H1 (cell line): ENCODE measurements at regions not wholly inside any gene's neighbourhood (a gene's known extent, or its start where the extent isn't known, plus 50 kb on each side); places are given as distances from the start of the nearest gene placed in this dataset.

Experiments used
- CTCF ChIA-PET: fragments of 300-600 bp; sonication (Branson Sonifier 250); formaldehyde crosslinking; loops from one replicate; lab custom pipeline; 2021; ENCODE audit not compliant: partially characterized antibody; lab: Charles Lee
- POLR2A ChIA-PET: fragments of 300-600 bp; sonication (Branson Sonifier 250); formaldehyde crosslinking; loops from one replicate; lab custom pipeline; 2021; ENCODE audit warnings: inconsistent platforms; ENCODE audit not compliant: partially characterized antibody; lab: Charles Lee
- DNase-seq, 2 experiments: peaks; one replicate each; pipeline versions ENCODE4 v3.0.0 to v3.0.0-alpha.2; 2010 to 2022; ENCODE audit warnings: low spot score in 2 of 2, low read depth in 1 of 2, mixed read lengths in 1 of 2
- FAIRE-seq: peaks from 2 replicates; lab custom pipeline; 2011; peaks lifted over from hg19 to GRCh38; lab: Jason Lieb, UNC
- H2AFZ ChIP-seq: 2 replicates; pipeline ENCODE4 v1.8.1; 2012; ENCODE audit warnings: low read length, inconsistent platforms
- H2AK5ac ChIP-seq: 2 replicates; pipeline ENCODE4 v1.6.1; 2013; ENCODE audit warnings: low read depth, low read length
- H2BK120ac ChIP-seq: replicated peaks from 2 replicates; pipeline ENCODE3; 2013; ENCODE audit warnings: low read depth, low read length, inconsistent platforms
- H2BK12ac ChIP-seq: 2 replicates; pipeline ENCODE4 v1.6.1; 2013; ENCODE audit warnings: low read depth, low read length
- H2BK15ac ChIP-seq: 2 replicates; pipeline ENCODE4 v1.6.1; 2013; ENCODE audit warnings: low read length
- H2BK20ac ChIP-seq: 2 replicates; pipeline ENCODE4 v1.6.1; 2013; ENCODE audit warnings: low read length
- H2BK5ac ChIP-seq: 2 replicates; pipeline ENCODE4 v1.6.1; 2013; ENCODE audit warnings: low read depth, low read length
- H3K14ac ChIP-seq: 2 replicates; pipeline ENCODE4 v1.6.1; 2013; ENCODE audit warnings: inconsistent platforms; ENCODE audit not compliant: insufficient read length
- H3K18ac ChIP-seq: 2 replicates; pipeline ENCODE4 v1.6.1; 2013; ENCODE audit warnings: low read length; ENCODE audit errors: extremely low read depth
- H3K23ac ChIP-seq: 2 replicates; pipeline ENCODE4 v1.6.1; 2013; ENCODE audit warnings: inconsistent platforms; ENCODE audit not compliant: insufficient read length
- H3K23me2 ChIP-seq: 2 replicates; pipeline ENCODE4 v1.6.1; 2013; ENCODE audit warnings: low read depth, low read length
- H3K27ac ChIP-seq: 2 replicates; pipeline ENCODE4 v1.6.1; 2011; ENCODE audit warnings: low read depth, low read length, inconsistent platforms
- H3K27me3 ChIP-seq, 4 experiments: replicated peaks in 1 of 4; 1 replicate in 1 of 4; 2 replicates in 3 of 4; pipeline versions ENCODE4 v1.6.1 to v1.8.1; 2011 to 2013; ENCODE audit warnings: low read length in 3 of 4, mild to moderate bottlenecking in 3 of 4, inconsistent platforms in 2 of 4, mixed read lengths in 2 of 4, moderate library complexity in 1 of 4; ENCODE audit not compliant: control insufficient read depth in 3 of 4, insufficient read depth in 3 of 4; ENCODE audit errors: extremely low read depth in 1 of 4
- H3K36me3 ChIP-seq, 4 experiments: 2 replicates each; pipeline versions ENCODE4 v1.6.1 to v1.8.1; 2011 to 2013; ENCODE audit warnings: mild to moderate bottlenecking in 4 of 4, low read length in 3 of 4, moderate library complexity in 2 of 4, control low read depth in 1 of 4, inconsistent platforms in 1 of 4; ENCODE audit not compliant: insufficient read depth in 4 of 4, control insufficient read depth in 2 of 4
- H3K4ac ChIP-seq: replicated peaks from 2 replicates; pipeline ENCODE3; 2013; ENCODE audit warnings: low read length, low read depth, mixed read lengths, inconsistent platforms; ENCODE audit not compliant: insufficient read length
- H3K4me1 ChIP-seq, 4 experiments: replicated peaks in 1 of 4; 1 replicate in 1 of 4; 2 replicates in 3 of 4; pipeline versions ENCODE4 v1.6.1 to v1.8.1; 2011 to 2013; ENCODE audit warnings: low read length in 3 of 4, inconsistent platforms in 2 of 4, mixed read lengths in 1 of 4; ENCODE audit not compliant: insufficient read depth in 4 of 4, control insufficient read depth in 3 of 4
- H3K4me2 ChIP-seq, 2 experiments: 2 replicates each; pipeline versions ENCODE4 v1.6.1 to v1.8.1; 2011 to 2013; ENCODE audit warnings: low read depth in 2 of 2, low read length in 2 of 2, control low read depth in 1 of 2, inconsistent platforms in 1 of 2, mild to moderate bottlenecking in 1 of 2; ENCODE audit not compliant: insufficient read depth in 1 of 2
- H3K4me3 ChIP-seq, 4 experiments: fragments of 200-600, 300-600 bp in 1 of 4; sonication (generic), shearing (Covaris generic), sonication (Bioruptor Twin) in 1 of 4; 2 replicates each; pipeline versions ENCODE4 v1.5.1 to v1.8.1; 2011 to 2016; ENCODE audit warnings: low read length in 4 of 4, low read depth in 3 of 4, control low read depth in 2 of 4, inconsistent platforms in 2 of 4, mild to moderate bottlenecking in 2 of 4, mixed read lengths in 1 of 4, moderate library complexity in 1 of 4; ENCODE audit not compliant: insufficient read depth in 2 of 4; ENCODE audit errors: extremely low read depth in 1 of 4
- H3K56ac ChIP-seq: replicated peaks from 2 replicates; pipeline ENCODE3; 2013; ENCODE audit warnings: low read depth, mild to moderate bottlenecking, mixed read lengths, low read length, inconsistent platforms; ENCODE audit not compliant: insufficient read length
- H3K79me1 ChIP-seq: 2 replicates; pipeline ENCODE4 v1.6.1; 2013; ENCODE audit warnings: low read depth, low read length, control low read depth
- H3K79me2 ChIP-seq, 2 experiments: 2 replicates each; pipeline versions ENCODE4 v1.6.1 to v1.8.1; 2012 to 2013; ENCODE audit warnings: low read length in 2 of 2, mild to moderate bottlenecking in 2 of 2, inconsistent platforms in 1 of 2; ENCODE audit not compliant: insufficient read depth in 2 of 2, control insufficient read depth in 1 of 2
- H3K9ac ChIP-seq, 4 experiments: replicated peaks in 1 of 4; 1 replicate in 1 of 4; 2 replicates in 3 of 4; pipeline versions ENCODE4 v1.6.1 to v1.8.1; 2011 to 2013; ENCODE audit warnings: low read depth in 3 of 4, low read length in 3 of 4, control low read depth in 2 of 4, mild to moderate bottlenecking in 2 of 4, moderate library complexity in 2 of 4, inconsistent platforms in 1 of 4; ENCODE audit errors: extremely low read depth in 1 of 4
- H3K9me3 ChIP-seq, 2 experiments: 2 replicates each; pipeline versions ENCODE4 v1.6.1 to v1.8.1; 2012 to 2013; ENCODE audit warnings: mild to moderate bottlenecking in 2 of 2, moderate library complexity in 2 of 2, control low read depth in 1 of 2, inconsistent platforms in 1 of 2, low read depth in 1 of 2, low read length in 1 of 2, mixed read lengths in 1 of 2; ENCODE audit not compliant: insufficient read depth in 2 of 2
- H4K20me1 ChIP-seq, 2 experiments: replicated peaks in 1 of 2; 2 replicates each; pipeline versions ENCODE3 to v1.8.1; 2011 to 2013; ENCODE audit warnings: inconsistent platforms in 2 of 2, low read length in 2 of 2, mild to moderate bottlenecking in 1 of 2; ENCODE audit not compliant: insufficient read depth in 2 of 2, control insufficient read depth in 1 of 2
- H4K5ac ChIP-seq: 2 replicates; pipeline ENCODE4 v1.6.1; 2013; ENCODE audit warnings: low read length, low read depth, mixed read lengths, inconsistent platforms; ENCODE audit not compliant: insufficient read length
- H4K8ac ChIP-seq: 2 replicates; pipeline ENCODE4 v1.8.0; 2013; ENCODE audit warnings: mild to moderate bottlenecking, moderate library complexity, low read length, inconsistent platforms; ENCODE audit not compliant: insufficient read depth; ENCODE audit errors: extremely low read depth
- H4K91ac ChIP-seq: replicated peaks from 2 replicates; pipeline ENCODE3; 2013; ENCODE audit warnings: low read length, mixed read lengths, inconsistent platforms; ENCODE audit not compliant: insufficient read length
- CBX8 ChIP-seq: fragments of 300-800, 300-1000 bp; sonication (generic); IDR thresholded peaks from 2 replicates; pipeline ENCODE4 v1.7.1; 2016; ENCODE audit warnings: low read depth, low read length, borderline replicate concordance
- CEBPB ChIP-seq: IDR thresholded peaks from 2 replicates; pipeline ENCODE4 v1.6.1; 2012; ENCODE audit warnings: low read depth, low read length
- RFX5 ChIP-seq: IDR thresholded peaks from 2 replicates; pipeline ENCODE4 v1.6.1; 2011; ENCODE audit warnings: low read depth, low read length, improper control_type of control experiment, borderline replicate concordance
- SIX5 ChIP-seq: IDR thresholded peaks from 2 replicates; pipeline ENCODE4 v1.6.1; 2011; ENCODE audit warnings: mild to moderate bottlenecking, low read depth, low read length
- ZNF274 ChIP-seq: IDR thresholded peaks from 2 replicates; pipeline ENCODE4 v1.7.0; 2012; ENCODE audit warnings: low read length, borderline replicate concordance; ENCODE audit errors: extremely low read depth
- WGBS, 2 experiments: shearing (Covaris generic) in 1 of 2; methylation state at CpG; one replicate each; pipeline versions ENCODE4 v1.1.6 to v1.1.7; 2013 to 2015; ENCODE audit warnings: low lambda C conversion rate in 2 of 2, mixed read lengths in 2 of 2, inconsistent platforms in 1 of 2, low coverage in 1 of 2, missing lambda C conversion rate in 1 of 2; ENCODE audit not compliant: insufficient replicate concordance in 2 of 2, insufficient coverage in 1 of 2, insufficient read length in 1 of 2; ENCODE audit errors: extremely low coverage in 1 of 2, missing lambda C conversion rate in 1 of 2; 5-methylcytosine and 5-hydroxymethylcytosine counted together
- TF ChIP-seq, protein P1 (sequence below): IDR thresholded peaks from 2 replicates; pipeline ENCODE4 v1.6.1; 2012; ENCODE audit warnings: inconsistent platforms

DNA sequence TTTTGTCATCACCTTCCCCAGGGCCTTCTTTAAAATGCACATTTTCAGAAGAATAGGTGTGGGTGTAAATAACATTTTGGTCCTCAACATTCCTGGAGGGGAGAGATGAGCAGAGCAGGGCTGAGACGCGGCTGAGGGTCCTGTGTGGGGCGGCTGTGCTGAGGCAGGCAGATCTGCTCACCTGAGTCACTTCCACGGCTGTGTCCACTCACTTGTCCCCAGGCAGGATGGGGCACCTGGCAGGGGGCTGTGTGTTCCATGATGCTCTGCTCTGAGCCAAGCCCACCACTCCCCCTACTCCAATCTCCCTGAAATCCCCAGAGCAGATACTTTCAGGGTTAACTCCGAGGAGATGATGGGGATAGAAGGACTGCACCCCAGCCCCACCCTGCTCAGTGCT, 93.8 kb downstream of the GLRX3 start:
- H4K5ac ChIP-seq = no peak overlapping the region
- peaks cover 4 to 15% of the 10 kb centered on the region in 2 experiments for H3K9me3 ChIP-seq
- no peaks in the 10 kb centered on the region for H3K23me2 ChIP-seq
- no peaks in the 10 kb centered on the region for H3K27me3 ChIP-seq
- no peak for FAIRE-seq
- 92% methylated on average over 5 of the region's 5 CpGs; no CpG with 5 or more reads in 1 of the 2 experiments for WGBS, 2 experiments
- no peak overlapping the region for H3K27ac ChIP-seq
- no peak overlapping the region for H3K23ac ChIP-seq
- no peak overlapping the region for H2BK20ac ChIP-seq
- TF ChIP-seq CEBPB = no peak
- TF ChIP-seq RFX5 = no peak
- no peak for TF ChIP-seq SIX5
- TF ChIP-seq ZNF274 = no peak
- TF ChIP-seq, protein P1, sequence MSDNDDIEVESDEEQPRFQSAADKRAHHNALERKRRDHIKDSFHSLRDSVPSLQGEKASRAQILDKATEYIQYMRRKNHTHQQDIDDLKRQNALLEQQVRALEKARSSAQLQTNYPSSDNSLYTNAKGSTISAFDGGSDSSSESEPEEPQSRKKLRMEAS = no peak
- TF ChIP-seq CBX8 = no peak
- TF ChIP-seq, all 59 proteins: peak for 0
- POLR2A ChIA-PET = no interaction called here
- Histone ChIP-seq H3K4me3 (no peak overlapping the region), H3K79me2 (no peaks in the 10 kb centered on the region), H4K8ac (no peak overlapping the region), H3K79me1 (no peaks in the 10 kb centered on the region), H3K9ac (no peak overlapping the region), H3K4ac (no peak overlapping the region), H3K36me3 (no peaks in the 10 kb centered on the region), H3K56ac (no peak overlapping the region), H4K91ac (no peak overlapping the region), H2AK5ac (no peak overlapping the region), H3K14ac (no peak overlapping the region), H3K4me2 (no peak overlapping the region), H2BK120ac (no peak overlapping the region), H2BK5ac (no peak overlapping the region), H2AFZ (no peak overlapping the region), H2BK12ac (no peak overlapping the region), H2BK15ac (no peak overlapping the region), H4K20me1 (peaks cover 0 to 2% of the 10 kb centered on the region in 2 experiments), H3K18ac (no peak overlapping the region), H3K4me1 (no peaks in the 10 kb centered on the region)
- CTCF ChIA-PET = interaction anchor here (1.3 kb wide), 1 partner anchor 18 kb away, joined by 3 read pairs; no protein-coding TSS in a partner anchor
- DNase-seq = no peak
